ENCODE measurements at regions not wholly inside any gene's neighbourhood (a gene's known extent, or its start where the extent isn't known, plus 50 kb on each side); places are given as distances from the start of the nearest gene placed in this dataset.

- no peak overlapping the region for H3K4me3 ChIP-seq (ENCODE audit: low read depth, poor library complexity, severe bottlenecking)
- 62% methylated on average over 5 of the region's 5 CpGs for WGBS, 2 donors
- DNase-seq (ENCODE audit: low spot score in 2 of 2): no peak
- intact Hi-C loops (cut with DNase I; ENCODE audit: low total_unique reads): no loop called here
- TF ChIP-seq, protein P1, sequence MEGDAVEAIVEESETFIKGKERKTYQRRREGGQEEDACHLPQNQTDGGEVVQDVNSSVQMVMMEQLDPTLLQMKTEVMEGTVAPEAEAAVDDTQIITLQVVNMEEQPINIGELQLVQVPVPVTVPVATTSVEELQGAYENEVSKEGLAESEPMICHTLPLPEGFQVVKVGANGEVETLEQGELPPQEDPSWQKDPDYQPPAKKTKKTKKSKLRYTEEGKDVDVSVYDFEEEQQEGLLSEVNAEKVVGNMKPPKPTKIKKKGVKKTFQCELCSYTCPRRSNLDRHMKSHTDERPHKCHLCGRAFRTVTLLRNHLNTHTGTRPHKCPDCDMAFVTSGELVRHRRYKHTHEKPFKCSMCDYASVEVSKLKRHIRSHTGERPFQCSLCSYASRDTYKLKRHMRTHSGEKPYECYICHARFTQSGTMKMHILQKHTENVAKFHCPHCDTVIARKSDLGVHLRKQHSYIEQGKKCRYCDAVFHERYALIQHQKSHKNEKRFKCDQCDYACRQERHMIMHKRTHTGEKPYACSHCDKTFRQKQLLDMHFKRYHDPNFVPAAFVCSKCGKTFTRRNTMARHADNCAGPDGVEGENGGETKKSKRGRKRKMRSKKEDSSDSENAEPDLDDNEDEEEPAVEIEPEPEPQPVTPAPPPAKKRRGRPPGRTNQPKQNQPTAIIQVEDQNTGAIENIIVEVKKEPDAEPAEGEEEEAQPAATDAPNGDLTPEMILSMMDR (IDR thresholded peaks at IDR 0.05): no peak
- no peak for TF ChIP-seq POLR2A (IDR thresholded peaks at IDR 0.05)
These were observed 601.5 kb downstream of the IRX1 start for GRCh38 chr5:4197151-4197550.

GRCh38 chr5:4198461-4198860 is 602.8 kb downstream of the IRX1 start:
- WGBS, 2 donors: 54 to 72% methylated on average over 7 of the region's 7 CpGs
- TF ChIP-seq POLR2A (IDR thresholded peaks at IDR 0.05): no peak
- DNase-seq (ENCODE audit: low spot score in 2 of 2): no peak
- intact Hi-C loops (cut with DNase I; ENCODE audit: low total_unique reads): no loop called here
- no peak overlapping the region for H3K4me3 ChIP-seq (ENCODE audit: low read depth, poor library complexity, severe bottlenecking)

- 86% methylated on average over 19 of the region's 19 CpGs for WGBS, 2 donors
- no peak overlapping the region for H3K4me3 ChIP-seq (ENCODE audit: low read depth, poor library complexity, severe bottlenecking)
- no peak for DNase-seq (ENCODE audit: low spot score in 2 of 2)
- intact Hi-C loops (cut with DNase I; ENCODE audit: low total_unique reads): no loop called here
- TF ChIP-seq POLR2A (IDR thresholded peaks at IDR 0.05): no peak
- TF ChIP-seq, protein P1 (IDR thresholded peaks at IDR 0.05): no peak
These were observed 603.6 kb downstream of the IRX1 start for GRCh38 chr5:4199049-4199841.

DNA sequence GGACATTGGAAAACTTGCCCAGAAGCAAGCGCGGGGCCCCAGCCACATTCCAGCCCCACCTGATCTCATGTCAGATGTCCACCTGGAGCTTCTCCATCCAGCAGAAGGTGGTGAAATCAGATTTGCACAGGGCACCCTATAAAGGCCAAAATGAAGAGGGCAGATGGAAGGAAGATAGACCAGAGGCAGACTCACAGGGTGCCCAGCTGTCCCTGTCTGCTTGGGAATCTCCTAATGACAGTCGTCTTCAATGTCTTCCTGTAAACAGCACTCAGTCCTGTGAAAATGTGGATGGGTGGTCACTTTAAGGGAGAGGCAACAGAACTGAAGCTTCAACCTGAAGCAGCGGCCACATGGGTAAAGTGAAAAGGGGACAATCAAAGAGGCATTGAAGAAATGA is 607.5 kb downstream of the IRX1 start:
- WGBS, 2 donors: 91 to 94% methylated on average over 4 of the region's 4 CpGs
- intact Hi-C loops (cut with DNase I; ENCODE audit: low total_unique reads): no loop called here
- TF ChIP-seq, protein P1 (IDR thresholded peaks at IDR 0.05): no peak
- no peak for TF ChIP-seq POLR2A (IDR thresholded peaks at IDR 0.05)
- DNase-seq (ENCODE audit: low spot score in 2 of 2): no peak
- H3K4me3 ChIP-seq (ENCODE audit: low read depth, poor library complexity, severe bottlenecking): no peak overlapping the region

DNA sequence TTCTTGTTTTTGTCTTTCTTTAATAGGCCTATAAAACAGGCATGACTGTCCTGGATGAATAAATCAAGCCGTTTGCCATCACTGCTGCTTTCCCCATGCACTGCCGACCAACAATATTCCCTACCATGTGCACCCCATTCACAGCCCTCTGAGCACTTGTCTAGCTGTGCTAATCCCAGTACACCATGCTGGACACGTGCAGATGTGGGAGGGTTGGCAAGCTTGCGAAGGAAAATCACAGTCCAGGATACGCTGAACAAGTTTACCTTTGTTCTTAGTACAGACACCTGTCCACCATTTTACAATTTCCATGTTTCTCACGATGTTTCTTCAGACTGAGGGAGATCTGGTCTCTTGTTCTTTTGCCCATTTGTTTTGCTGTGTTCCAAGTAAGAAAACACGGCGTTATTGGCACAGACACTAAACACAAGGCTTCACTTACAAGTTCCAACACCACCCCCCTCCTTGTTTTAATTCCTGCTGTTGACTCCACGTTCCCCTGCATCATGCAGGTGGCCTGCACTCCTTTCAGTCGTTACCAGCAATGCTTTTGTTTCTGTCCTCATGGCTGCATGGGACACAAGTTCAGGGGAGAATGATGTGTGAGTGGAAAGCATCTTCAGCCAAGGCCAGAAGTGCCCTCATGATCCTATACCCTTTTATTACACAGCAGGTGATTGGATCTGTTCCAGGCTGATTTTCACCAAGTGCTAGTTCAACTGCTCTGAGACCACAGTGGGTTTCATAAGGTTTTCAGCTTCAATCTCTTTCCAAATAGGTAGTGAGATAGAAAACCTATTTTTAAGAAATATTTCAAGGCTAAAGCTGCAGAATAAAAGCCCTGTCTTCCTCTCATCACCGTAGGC is 608.9 kb downstream of the IRX1 start:
- intact Hi-C loops (cut with DNase I; ENCODE audit: low total_unique reads): no loop called here
- 49% methylated on average over 11 of the region's 11 CpGs for WGBS, 2 donors
- TF ChIP-seq POLR2A (IDR thresholded peaks at IDR 0.05): no peak
- TF ChIP-seq, protein P1 (IDR thresholded peaks at IDR 0.05): no peak
- no peak overlapping the region for H3K4me3 ChIP-seq (ENCODE audit: low read depth, poor library complexity, severe bottlenecking)
- no peak for DNase-seq (ENCODE audit: low spot score in 2 of 2)

DNA sequence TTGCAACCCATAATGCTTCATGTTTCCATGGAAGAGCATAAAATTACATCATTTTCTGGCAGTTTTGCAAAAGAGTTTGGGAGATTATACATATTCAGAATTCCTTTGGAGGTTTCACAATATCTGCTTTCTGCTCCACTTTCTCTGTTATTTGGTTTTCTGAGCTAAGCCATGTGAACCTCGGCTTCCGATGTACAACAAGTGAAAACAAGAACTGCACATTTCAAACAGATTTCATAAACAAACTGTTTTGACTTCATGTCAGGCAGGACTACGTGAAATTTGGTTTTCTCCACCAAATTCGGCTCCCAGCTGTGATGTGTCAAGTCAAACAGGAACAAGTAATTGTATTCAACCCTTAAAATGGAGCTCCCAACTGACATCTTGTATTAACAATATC is 609.8 kb downstream of the IRX1 start:
- intact Hi-C loops (cut with DNase I; ENCODE audit: low total_unique reads): no loop called here
- TF ChIP-seq POLR2A (IDR thresholded peaks at IDR 0.05): no peak
- TF ChIP-seq, protein P1 (IDR thresholded peaks at IDR 0.05): no peak
- H3K4me3 ChIP-seq (ENCODE audit: low read depth, poor library complexity, severe bottlenecking): no peak overlapping the region
- WGBS, 2 donors: 33 to 46% methylated on average over 4 of the region's 4 CpGs
- peak in 1 of 2 donors; percentile 22 for DNase-seq (ENCODE audit: low spot score in 2 of 2)
